ENCODE measurements at regions not wholly inside any gene's neighbourhood (a gene's known extent, or its start where the extent isn't known, plus 50 kb on each side); places are given as distances from the start of the nearest gene placed in this dataset.

GRCh38 chr4:25986807-25987206 lies 72.8 kb downstream of the SMIM20 start:
- H3K9ac ChIP-seq (ENCODE audit: low read length): no peak overlapping the region
- H3K4me3 ChIP-seq (ENCODE audit: control extremely low read depth in 1 of 5, extremely low read depth in 1 of 5, insufficient read depth in 1 of 5, low read depth in 2 of 5, low read length in 4 of 5): no peak overlapping the region
- H3K4me3 Mint-ChIP-seq: no peak overlapping the region
- no peak overlapping the region for H3K27ac Mint-ChIP-seq
- POLR2A ChIA-PET: no interaction called here
- H3K9me3 Mint-ChIP-seq (ENCODE audit: insufficient read depth): no peaks in the 10 kb centered on the region
- no peak overlapping the region for H3K27ac ChIP-seq (ENCODE audit: low read length in 2 of 2)
- peaks cover 20% of the 10 kb centered on the region for H3K4me1 Mint-ChIP-seq
- H3K27me3 ChIP-seq (replicated peaks in 1 of 4; ENCODE audit: control extremely low read depth in 1 of 4, control insufficient read depth in 3 of 4, insufficient read depth in 4 of 4, low read length in 3 of 4): peaks cover 0 to 6% (median 0%) of the 10 kb centered on the region in 4 experiments
- no peak for TF ChIP-seq CTCF (IDR thresholded peaks at IDR 0.05)
- no peak overlapping the region for H3K4me2 ChIP-seq (replicated peaks; ENCODE audit: low read depth, low read length, poor library complexity, severe bottlenecking)
- no peak for ATAC-seq (ENCODE audit: low read depth)
- no peaks in the 10 kb centered on the region for H3K36me3 ChIP-seq (replicated peaks in 1 of 2; ENCODE audit: control extremely low read depth in 1 of 2, control insufficient read depth in 1 of 2, extremely low read depth in 1 of 2, insufficient read depth in 2 of 2, low read length in 1 of 2)
- H2AFZ ChIP-seq (ENCODE audit: insufficient read depth, low read depth, low read length, poor library complexity, severe bottlenecking): no peak overlapping the region
- peaks cover 5 to 21% of the 10 kb centered on the region in 2 donors for H3K4me1 ChIP-seq (ENCODE audit: control insufficient read depth in 2 of 2, insufficient read depth in 2 of 2, low read length in 2 of 2)
- intact Hi-C loops (cut with micrococcal nuclease): loop anchor here (5.0 kb wide), 2 partner anchors 95 to 130 kb away; no protein-coding TSS in a partner anchor
- no peaks in the 10 kb centered on the region for H4K20me1 ChIP-seq (ENCODE audit: control insufficient read depth, insufficient read depth, low read length, poor library complexity, severe bottlenecking)
- no peak for DNase-seq
- no peaks in the 10 kb centered on the region for H3K79me2 ChIP-seq (ENCODE audit: control insufficient read depth, insufficient read depth, low read length)
- peaks cover 0 to 14% (median 0%) of the 10 kb centered on the region in 3 donors for H3K9me3 ChIP-seq (ENCODE audit: control extremely low read depth in 1 of 3, control insufficient read depth in 2 of 3, insufficient read depth in 1 of 3, low read length in 2 of 3)
- WGBS (ENCODE audit: insufficient coverage): 97% methylated on average over 6 of the region's 7 CpGs
- CTCF ChIA-PET: interaction anchor here (1.0 to 5.7 kb wide), 12 partner anchors 10 to 422 kb away, joined by 3 to 54 read pairs (median 12); partner anchors contain the start of gene SMIM20
- H3K27me3 Mint-ChIP-seq: peaks cover 5% of the 10 kb centered on the region

- DNase-seq (no peak), ATAC-seq (ENCODE audit: low read depth) (no peak)
- H3K36me3 ChIP-seq (replicated peaks in 1 of 2; ENCODE audit: control extremely low read depth in 1 of 2, control insufficient read depth in 1 of 2, extremely low read depth in 1 of 2, insufficient read depth in 2 of 2, low read length in 1 of 2): no peaks in the 10 kb centered on the region
- peaks cover 5% of the 10 kb centered on the region for H3K27me3 Mint-ChIP-seq
- no peak overlapping the region for H3K27ac ChIP-seq (ENCODE audit: low read length in 2 of 2)
- H3K79me2 ChIP-seq (ENCODE audit: control insufficient read depth, insufficient read depth, low read length): no peaks in the 10 kb centered on the region
- ChIA-PET CTCF (no interaction called here), POLR2A (no interaction called here)
- TF ChIP-seq EZH2 (IDR thresholded peaks at IDR 0.05; ENCODE audit: borderline replicate concordance, insufficient read depth, low read depth, low read length, poor library complexity, severe bottlenecking): no peak
- no peak for TF ChIP-seq CTCF (IDR thresholded peaks at IDR 0.05)
- no peak overlapping the region for H2AFZ ChIP-seq (ENCODE audit: insufficient read depth, low read depth, low read length, poor library complexity, severe bottlenecking)
- no peak overlapping the region for H3K9ac ChIP-seq (ENCODE audit: low read length)
- H3K4me3 ChIP-seq (ENCODE audit: control extremely low read depth in 1 of 5, extremely low read depth in 1 of 5, insufficient read depth in 1 of 5, low read depth in 2 of 5, low read length in 4 of 5): no peak overlapping the region
- H3K27me3 ChIP-seq (replicated peaks in 1 of 4; ENCODE audit: control extremely low read depth in 1 of 4, control insufficient read depth in 3 of 4, insufficient read depth in 4 of 4, low read length in 3 of 4): peaks cover 0 to 2% (median 0%) of the 10 kb centered on the region in 4 experiments
- H4K20me1 ChIP-seq (ENCODE audit: control insufficient read depth, insufficient read depth, low read length, poor library complexity, severe bottlenecking): no peaks in the 10 kb centered on the region
- intact Hi-C loops (cut with micrococcal nuclease): no loop called here
- peaks cover 0 to 14% (median 0%) of the 10 kb centered on the region in 3 donors for H3K9me3 ChIP-seq (ENCODE audit: control extremely low read depth in 1 of 3, control insufficient read depth in 2 of 3, insufficient read depth in 1 of 3, low read length in 2 of 3)
- H3K27ac Mint-ChIP-seq: no peak overlapping the region
- no peak overlapping the region for H3K4me2 ChIP-seq (replicated peaks; ENCODE audit: low read depth, low read length, poor library complexity, severe bottlenecking)
- H3K4me3 Mint-ChIP-seq: no peak overlapping the region
- H3K4me1 ChIP-seq (ENCODE audit: control insufficient read depth in 2 of 2, insufficient read depth in 2 of 2, low read length in 2 of 2): peaks cover 5 to 13% of the 10 kb centered on the region in 2 donors
- H3K9me3 Mint-ChIP-seq (ENCODE audit: insufficient read depth): no peaks in the 10 kb centered on the region
- WGBS (ENCODE audit: insufficient coverage): 96% methylated on average over 3 of the region's 3 CpGs
- peaks cover 15% of the 10 kb centered on the region for H3K4me1 Mint-ChIP-seq
These were observed 77.3 kb downstream of the SMIM20 start for GRCh38 chr4:25991340-25991739.
